Activated CD8-positive, alpha-beta memory T cell treated with anti-CD3 and anti-CD28 coated beads, Interleukin-2, amount 50 U/mL, for 24 hours (primary cell): ENCODE measurements at regions not wholly inside any gene's neighbourhood (a gene's known extent, or its start where the extent isn't known, plus 50 kb on each side); places are given as distances from the start of the nearest gene placed in this dataset.

ENCODE experiments used
- DNase-seq: peaks from one replicate; pipeline ENCODE4 v3.0.0-alpha.2; 2020; ENCODE audit errors: extremely low read depth

DNA sequence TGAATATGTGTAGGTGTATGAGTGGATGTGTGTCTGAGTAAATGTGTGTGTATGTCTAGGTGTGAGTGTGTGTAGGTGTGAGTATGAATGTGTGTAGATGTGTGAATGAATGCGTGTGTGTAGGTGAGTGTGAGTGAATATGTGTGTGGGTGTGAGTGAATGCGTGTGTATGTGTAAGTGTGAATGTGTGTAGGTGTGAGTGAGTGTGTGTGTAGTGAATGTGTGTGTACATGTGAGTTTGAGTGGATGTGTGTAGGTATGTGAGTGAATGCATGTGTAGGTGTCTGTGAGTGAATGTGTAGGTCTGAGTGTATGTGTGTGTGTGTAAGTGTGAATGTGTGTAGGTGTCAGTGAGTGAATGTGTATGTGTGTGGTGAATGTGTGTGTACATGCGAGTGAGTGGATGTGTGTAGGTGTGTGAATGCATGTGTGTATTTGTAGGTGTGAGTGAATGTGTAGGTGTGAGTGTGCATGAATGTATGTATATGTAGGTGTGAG is 201.0 kb upstream of the ZNF536 start:
- DNase-seq, result no peak

DNA sequence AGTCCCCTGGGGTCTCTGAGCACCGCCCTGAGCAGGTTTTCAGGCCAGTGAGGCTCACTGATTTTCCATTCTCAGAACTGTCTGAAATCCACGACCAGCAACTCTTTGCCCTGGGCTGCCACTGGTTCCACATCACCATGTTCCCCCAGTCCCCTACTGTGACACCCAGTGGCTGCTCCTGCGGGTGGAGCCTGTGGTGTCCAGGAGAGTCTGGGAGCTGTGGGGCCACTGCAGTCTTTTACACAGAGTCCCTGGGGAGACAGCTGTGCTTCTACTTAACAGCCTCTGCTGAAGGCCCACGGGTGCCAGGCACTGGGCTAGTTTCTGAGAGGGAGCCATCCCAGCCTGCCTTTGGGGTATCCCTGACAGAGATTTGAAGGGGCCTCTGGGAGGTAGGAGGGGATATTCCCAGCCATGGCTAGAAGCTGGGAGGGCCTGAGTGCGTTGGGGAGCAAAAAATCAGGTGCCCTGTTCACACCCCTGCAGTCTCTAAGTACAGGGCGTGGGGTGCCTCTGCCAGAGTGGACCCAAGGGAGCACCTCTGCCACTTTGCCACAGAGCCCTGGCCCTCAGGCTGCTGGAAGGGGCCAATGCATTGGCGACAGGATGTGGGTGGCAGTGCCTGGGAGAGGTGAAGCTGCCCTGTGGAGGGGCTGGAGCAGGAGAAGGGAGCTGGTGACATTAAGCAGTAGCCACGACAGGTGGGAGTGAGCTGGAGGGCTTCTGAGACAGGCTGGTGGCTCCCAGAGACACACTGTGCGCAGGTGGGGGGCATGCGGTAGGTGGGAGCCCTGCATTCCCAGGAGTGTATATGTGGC is 200.2 kb upstream of the ZNF536 start:
- DNase-seq, result no peak

DNA sequence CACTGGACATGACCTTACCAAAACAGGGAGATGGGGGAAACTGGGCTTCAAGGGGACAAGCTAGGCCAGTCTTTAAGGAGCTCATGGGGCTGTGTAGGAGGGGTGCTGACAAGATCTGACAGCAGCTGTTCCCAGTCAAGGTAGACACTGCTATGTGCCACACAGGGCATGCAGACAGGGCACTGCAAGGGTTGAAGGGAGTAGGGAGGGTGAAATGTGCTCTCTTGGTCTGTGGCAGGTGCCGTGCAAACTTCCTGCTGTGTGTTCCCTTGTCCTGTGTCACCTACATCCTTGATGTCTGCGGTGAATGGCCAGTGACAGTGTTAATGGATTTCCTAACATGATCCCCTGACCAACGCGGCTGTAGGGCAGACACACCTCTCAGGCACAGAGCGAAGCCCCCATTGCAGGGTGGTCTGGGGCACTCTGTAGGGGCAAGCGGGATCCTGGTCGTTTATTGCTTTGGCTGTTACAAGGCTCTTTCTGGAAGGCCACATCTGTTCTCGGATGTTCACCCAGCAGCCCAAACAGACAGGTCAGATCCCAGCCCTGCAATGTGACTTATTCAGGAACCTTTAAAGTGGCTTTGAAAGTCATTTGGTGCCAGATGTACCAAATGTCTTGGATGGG is 199.5 kb upstream of the ZNF536 start:
- no peak for DNase-seq

DNA sequence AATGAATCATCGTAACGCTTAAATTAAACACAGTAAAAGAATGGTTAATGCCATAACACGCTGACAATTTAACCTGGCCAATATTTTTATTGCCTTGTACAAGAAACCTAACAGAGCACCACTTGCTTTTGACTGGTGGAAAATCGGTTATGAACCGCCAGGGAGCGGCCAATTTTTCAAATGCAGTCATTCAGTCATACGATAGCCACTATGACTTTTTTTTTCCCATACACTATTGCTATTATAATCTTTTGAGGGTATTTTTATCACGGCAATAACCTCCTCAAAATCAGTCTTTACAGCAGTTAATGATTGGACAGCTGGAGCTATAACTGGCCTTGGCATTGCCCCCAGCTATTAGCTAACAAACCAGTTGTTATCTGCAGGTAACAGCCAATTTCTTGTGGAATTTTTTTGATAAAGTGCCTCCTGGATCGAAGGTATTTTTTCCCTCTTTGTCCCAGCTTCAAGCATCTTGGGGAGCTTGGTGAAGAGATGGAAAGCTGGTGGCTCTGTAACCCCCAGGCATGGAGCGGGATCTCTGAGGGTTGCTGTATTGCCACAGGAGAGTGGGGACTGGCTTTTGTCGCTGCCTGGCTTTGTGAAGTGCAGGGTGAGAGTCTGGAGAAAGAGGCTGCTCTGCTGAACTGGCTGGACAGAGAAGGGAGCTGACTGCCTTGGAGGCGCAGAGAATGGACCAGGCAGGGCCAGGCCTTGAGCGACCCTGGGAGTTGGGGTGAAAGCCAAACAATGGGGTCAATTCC is 198.4 kb upstream of the ZNF536 start:
- DNase-seq, result no peak

DNA sequence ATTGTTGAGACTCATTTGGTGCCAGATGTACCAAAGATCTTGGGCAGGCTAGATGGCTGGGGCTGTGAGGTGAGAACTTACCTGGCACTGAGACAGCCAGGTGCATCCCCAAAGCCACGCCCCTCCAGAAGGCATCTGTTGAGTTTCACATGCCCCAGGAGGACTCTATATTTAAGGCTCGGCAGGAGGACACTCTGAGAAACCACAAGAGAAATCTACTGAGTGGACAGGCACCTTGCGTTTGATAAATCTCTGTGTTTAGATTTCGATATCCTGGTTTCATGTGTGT is 197.9 kb upstream of the ZNF536 start:
- DNase-seq, result no peak

DNA sequence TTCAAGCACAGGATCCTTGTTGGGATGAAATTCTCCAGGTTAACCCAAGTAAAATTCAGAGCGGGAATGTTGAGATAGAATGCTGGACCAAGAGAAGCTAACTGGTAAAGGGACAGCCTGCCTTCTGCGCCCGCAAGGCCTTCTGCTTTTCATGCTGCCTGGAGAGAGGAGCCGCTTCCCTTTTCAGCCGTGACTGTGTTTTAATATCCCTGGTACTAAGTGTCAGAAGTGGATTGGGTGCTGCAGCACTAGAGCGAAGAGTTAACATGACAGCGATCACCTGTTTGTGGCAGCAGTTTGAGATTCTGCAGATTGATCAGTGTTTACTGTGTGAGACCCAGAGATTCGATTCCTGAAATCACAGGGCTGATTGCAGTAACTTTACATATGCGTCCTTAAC is 197.4 kb upstream of the ZNF536 start:
- no peak for DNase-seq

DNA sequence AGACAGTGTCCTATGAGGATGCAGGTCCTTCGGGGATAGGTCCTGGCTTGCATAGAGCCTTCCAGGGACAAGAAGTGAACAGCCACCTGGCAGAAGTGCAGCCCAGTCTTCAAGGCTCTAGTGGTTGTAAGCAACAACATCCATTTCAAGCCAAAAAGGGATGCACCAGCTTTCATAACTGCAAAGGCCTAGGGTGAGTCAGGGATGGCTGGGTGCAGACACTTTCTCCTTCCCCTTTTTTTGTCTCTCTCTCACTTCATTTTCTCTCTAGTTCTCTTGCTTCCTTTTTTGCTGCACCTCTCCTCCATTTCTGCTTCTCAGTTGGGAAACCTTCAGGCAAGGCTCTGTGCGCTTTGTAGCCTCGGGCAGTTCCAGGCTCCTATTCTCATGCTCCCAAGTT is 196.2 kb upstream of the ZNF536 start:
- no peak for DNase-seq

DNA sequence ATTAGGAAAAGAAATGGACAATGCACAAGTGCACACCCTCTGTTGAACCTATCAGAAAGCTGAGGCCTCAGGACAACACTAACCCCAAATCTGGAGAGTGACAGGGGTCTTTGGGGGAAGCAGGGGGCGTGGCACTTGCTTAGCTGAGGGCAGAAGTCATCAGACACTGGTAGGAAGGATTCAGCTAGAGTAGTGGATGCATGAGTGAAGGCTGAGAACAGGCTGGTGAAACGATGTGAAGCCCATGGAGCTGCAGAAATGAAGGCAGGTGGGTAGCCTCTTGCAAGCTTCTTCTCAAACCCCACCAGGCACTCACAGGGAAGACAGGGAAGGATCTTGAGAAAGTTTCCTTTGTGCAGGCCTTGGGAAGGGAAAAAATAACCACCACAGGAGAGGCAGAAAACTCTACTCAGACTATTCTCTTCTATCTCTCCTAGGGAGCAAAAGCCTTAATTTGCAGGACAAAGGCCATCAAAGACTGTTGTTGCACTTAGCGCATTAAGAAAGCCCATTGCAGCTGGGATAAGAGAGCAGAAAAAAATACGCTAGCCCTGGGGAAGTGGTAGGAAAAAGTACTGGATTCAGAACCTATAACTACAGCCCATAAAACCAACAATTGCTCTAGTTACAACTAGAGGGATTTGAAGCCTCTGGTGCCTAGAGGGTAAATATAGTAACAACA is 193.3 kb upstream of the ZNF536 start:
- no peak for DNase-seq

DNA sequence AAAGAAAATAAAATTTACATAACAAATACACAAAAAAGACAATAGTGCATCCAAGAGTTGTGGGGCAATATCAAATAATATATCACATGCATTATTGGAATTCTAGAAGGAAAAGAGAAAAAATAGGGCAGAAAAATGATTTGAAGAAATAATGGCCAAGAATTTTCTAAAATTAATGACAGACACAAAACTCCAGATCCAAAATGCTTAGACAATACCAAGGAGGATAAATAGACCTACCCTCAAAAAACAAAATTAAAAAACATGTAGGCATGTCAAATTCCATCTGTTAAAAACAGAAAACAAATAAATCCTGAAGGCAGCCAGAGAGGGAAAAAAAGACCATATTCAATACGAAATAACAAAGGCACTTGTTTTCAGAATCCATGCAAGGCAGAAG is 191.5 kb upstream of the ZNF536 start:
- no peak for DNase-seq

DNA sequence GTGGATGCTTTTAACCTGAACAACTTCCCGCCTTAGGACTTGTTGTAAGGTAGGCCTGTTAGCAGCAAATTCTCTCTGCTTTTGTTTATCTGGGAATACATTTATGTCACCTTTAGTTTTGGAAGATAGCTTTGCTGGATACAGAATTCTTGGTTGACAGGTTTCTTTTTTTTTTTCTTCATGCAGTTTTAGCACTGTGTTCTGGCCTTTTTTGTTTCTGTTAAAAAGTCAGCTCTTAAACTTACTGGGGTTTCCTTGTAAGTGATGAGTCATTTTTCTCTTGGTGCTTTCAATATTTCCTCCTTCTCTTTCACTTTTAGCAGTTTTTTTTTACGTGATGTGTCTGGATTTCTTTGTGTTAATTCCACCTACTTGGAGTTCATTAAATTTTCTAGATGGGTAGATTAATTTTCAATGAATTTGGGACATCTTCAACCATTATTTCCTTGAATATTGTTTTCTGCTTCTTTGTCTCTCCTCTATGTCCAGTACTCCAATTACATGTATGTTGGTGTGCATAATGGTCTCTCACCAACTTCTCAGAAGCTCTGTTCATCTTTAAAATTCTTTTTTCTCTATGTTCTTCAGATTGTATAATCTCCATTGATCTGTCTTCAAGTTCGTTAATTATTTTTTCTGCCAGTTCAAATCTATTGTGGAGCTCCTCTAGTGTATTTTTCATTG is 188.2 kb upstream of the ZNF536 start:
- DNase-seq, result no peak

DNA sequence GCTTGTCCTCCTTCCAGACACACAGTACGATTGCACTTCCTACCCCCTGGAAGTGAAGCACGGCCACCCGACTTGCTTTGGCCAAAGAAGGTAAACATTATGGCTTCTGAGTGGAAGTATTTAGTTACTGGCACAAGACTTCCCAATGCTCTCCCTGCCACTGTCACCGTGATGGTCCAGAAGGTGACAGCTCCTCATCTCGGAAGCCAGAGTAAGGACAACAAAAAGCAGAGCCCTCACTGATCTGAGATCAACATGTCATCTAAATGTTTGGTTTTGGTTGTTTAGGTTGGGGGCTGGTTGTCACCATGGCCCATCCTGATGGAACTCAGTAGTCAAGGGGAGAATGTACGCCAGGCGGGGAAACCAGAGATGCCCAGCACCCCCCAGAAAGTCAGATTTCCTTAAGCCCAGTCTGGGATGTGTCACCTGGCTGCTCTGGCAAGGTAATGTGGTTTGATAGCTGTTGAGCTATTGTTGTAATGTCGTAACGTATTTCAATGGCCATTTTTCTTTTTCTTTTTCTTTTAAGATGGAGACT is 170.1 kb upstream of the ZNF536 start:
- no peak for DNase-seq

DNA sequence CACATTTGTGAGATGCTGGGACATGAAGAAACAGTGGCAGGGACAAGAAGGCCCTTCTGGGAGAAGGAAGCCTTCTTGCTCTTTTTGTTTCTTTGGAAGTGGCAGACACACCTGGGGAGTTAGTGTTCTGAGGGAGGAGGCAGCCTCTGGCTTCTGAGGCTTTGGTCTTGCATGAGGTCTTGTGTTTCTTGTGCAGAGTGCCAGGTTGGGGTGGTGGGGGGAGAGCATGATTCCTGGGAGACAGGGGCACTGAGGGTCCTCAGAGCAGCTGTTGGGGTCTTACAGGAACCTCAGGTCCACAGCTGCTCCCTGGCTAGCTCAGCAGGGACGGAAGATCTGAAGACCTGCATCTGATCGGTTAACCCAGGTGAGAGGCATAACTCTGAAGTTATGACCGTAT is 167.5 kb upstream of the ZNF536 start:
- DNase-seq, result no peak

DNA sequence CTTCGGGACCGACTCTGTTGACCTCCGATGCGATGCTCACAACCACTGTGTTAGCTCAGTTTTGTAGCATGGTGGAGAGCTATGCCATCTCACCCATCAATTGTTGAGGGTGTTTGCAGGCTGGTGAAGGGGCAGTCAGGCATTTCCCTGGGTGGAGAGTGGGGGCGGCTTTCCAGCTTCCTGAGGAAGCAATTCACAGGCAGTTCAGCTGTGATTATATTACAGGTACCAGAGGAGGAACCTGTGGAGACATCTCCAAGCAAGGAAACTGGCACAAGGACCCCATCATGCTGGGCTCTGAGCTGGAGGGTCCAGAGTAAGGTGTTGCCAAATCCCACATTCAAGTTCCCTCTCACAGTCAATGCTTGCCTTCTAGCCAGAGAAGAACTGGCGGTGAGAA is 166.0 kb upstream of the ZNF536 start:
- no peak for DNase-seq

DNA sequence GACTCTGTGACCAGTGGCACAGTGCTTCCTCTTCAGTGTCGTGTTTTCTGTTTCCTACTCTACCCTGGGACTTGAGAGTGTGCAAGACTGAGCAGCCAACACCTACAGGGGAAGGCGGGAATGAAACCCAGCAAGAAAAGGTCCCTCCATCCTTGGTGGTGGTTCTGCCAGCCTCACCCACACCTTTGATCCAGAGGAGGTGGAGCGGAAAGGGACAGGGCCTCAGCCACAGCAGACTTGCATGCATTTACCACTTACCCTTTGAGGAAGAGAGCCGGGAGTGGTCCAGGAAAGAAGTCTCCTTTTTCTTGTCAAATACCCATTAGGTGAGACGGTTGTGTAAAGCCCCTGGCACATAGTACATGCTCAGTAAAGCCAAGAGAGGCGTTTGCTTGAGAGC is 164.8 kb upstream of the ZNF536 start:
- DNase-seq, result no peak

DNA sequence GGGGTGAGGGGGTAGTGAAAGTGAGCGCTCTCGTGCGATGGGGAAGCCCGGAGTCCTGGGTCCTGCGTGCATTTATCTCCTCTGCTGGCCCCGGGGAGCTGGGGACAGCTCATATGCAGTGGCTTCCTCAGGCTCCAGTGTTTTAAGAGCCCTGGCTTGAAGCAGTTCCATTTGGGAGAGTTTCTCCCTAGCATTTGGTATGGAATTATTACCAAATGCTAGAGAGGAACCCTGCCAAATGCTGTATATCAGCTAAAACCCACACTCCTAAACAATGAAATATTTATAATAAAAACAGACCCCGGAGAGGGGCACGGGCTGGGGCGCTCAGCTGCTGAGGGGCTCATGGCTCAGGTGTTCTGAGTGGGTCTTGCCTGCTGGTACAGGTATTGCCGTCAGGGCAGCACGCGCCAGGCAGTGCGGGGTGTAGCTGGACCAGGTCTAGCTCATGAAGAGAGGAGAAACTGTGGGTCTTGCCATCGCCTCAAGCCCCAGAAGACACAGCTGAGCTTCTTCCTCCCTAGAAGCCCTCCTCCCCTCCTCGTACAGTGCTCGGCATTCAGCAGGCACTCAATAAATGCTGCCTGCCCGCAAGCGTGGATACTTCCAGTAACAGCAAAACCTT is 163.6 kb upstream of the ZNF536 start:
- DNase-seq, result no peak

DNA sequence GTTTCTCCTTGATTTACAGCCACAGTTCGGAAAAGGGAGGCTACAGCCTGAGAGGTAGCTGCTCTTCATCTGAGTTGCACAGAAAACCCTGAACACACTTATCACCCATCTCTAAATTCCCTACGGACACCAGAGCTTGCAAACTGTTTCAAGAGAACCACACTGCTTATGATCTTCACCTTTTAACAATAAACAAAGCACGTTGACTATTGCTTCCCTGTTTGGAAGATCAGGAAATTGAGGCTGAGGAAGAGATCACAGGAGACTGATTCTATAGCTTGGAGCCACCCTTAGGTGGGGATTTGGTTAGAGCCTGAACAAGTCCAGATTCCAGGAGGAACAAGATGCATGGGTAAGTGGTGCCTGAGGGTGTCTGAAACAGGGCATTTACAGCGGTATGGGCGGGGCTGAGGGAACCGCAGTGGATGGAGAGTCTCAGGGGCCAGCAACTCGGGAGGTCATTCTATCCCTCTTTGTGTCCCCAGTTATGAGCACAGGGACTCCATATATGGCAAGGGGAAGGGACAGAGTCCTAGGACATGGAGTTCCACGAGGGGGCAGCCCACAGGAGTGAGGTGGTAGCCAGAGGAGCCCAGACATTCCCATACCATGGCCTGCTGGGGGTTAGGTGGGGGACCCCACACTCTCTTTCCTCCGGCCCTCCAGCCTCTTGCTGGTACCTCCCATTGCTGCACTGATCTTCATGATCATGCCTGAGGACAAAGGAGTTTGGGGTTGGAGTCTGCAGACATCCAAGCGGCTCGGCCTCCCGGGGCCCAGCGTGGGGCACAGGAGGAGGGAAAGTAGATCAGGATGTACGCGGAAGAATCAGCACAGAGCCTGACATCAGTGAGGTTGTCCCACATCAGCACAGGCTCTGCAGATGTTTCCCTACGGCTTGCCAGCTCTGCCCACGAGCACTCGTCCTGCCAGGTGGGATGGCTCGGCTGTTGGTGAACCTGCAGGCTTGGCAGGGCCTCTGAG is 162.3 kb upstream of the ZNF536 start:
- DNase-seq, result no peak

DNA sequence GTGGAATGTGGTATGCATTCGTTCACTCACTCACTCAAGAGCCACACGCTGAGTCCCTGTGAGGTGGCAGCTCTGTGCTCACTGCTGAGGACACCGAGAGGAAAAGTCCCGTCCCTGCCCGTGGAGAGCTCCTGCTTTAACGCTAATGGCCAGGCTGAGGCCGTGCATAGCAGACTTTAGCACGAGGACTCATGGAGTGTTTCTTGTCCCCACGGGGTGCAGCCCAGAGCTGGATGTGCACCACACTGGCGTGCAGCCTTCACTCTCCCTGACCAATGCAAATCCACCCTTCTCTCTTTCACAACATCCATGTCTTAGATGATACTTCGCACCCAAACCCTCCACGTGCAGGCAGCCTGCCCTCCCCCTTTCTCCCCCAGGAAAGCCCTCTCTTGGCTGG is 159.6 kb upstream of the ZNF536 start:
- DNase-seq, result no peak

DNA sequence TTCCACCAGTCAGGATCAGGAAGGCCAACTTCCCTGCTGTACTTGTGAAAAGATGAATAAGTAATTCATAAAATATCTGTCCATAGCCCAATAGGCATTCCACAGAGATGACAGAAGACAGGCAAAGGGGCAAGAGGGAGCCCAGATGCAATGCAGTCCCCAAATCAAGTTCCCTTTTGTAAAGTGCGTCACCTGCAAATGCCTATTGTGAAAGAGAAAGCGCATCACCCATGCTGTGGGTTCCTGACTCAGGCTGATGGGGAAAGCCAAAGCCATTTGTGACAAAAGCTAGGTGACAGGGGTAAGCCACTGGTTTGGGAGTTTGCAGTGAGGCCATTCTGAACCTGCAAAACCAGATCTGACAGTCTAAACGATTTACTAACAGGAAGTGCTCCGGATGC is 157.5 kb upstream of the ZNF536 start:
- DNase-seq, result no peak

DNA sequence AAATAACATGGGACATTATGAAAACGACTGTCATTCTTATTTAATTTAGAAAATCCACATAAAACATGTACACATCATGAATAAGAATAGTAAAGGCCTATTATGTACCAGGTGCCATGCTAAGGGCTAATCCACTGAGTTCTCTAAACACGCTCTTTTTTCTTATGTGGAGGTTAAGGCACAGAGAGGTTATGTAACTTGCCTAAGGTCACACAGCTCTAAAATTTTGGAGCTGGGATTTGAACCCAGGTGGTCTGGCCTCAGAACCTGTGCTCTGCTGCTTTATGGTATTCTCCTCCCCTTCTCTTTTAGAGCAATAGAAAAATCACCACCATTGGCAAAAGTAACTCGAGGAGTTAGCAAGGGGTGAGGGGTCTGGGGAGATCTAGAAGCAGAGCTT is 156.9 kb upstream of the ZNF536 start:
- no peak for DNase-seq

DNA sequence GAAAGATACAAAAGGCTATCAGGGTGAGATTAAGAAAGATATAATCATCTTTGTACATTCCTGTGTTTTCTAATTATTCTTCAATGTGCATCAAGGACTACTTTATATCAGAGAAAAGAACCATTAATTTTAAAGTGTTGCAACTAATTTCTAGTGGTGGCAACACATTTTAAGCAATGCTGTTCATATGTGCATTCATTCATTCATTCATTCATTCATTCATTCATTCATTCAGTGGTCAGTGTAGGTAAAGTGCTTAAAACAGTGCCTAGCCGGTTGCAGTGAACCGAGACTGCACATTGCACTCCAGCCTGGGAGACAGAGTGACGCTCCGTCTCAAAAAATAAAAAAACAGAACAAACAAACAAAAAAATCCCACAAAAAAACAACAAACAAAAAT is 155.7 kb upstream of the ZNF536 start:
- DNase-seq, result no peak
